Stimulated activated CD4-positive, alpha-beta T cell treated with anti-CD3 and anti-CD28 coated beads, Interleukin-12 subunit alpha, Interleukin-12 subunit beta, amount 100 ng/mL, for 24 hours (primary cell): ENCODE measurements at regions not wholly inside any gene's neighbourhood (a gene's known extent, or its start where the extent isn't known, plus 50 kb on each side); places are given as distances from the start of the nearest gene placed in this dataset.
"Not testable (repeated sequence)": the region's sequence is repeated elsewhere in the genome, so short reads cannot be mapped to it uniquely, and the experiment has no call there.

Source experiments
- DNase-seq, 2 experiments: peaks; one replicate each; pipeline ENCODE4 v3.0.0-alpha.2; 2020; ENCODE audit warnings: low read depth in 2 of 2

DNA sequence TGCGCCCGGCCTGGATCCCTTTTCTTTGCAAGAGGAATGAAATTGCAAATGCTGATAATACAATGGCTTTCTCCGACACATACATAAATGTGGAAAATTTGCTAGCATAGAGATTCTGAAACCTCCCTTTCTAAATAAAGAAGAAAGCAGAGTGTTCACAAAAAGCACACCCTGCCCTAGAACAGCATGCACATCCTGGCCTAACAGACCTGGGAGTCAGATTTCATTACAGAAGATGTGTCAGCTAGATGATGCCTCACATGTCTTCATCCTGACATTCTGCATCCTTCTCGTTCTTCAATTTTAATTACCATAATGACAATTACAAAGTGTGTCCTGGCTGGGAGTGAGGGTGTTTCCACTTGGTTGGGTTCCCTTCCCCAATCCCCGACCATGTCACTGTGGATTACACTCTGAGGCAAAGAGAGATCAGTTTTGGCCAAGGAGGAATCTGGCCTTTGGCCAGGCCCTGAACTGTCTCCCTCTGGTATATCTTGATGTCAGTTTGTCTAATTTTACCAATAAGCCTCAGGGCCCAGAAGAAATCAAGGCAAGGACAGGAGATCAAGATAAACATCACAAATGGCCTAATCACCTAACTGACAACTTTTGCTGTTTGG lies 104.9 kb upstream of the SPATA12 start:
- no peak for DNase-seq

DNA sequence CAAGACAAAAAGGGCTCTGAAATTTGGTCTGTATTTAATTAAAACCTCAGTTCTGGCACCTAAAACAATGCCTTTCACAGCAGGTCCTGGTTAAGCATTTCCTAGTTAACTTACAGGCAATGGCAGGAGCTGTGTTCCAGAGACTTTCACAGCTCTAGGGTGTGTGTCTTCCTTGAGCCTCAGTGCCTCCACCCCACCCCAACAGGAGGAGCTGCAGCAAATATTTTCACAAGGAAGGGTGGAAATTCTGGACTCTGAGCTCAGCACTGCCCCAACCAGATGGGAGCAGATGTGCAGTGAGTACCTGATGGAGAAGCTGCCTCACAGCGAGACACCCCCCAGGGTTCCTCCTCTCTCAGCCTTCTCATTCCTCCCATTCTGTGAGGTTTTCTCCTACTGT lies 106.3 kb upstream of the SPATA12 start:
- no peak for DNase-seq

DNA sequence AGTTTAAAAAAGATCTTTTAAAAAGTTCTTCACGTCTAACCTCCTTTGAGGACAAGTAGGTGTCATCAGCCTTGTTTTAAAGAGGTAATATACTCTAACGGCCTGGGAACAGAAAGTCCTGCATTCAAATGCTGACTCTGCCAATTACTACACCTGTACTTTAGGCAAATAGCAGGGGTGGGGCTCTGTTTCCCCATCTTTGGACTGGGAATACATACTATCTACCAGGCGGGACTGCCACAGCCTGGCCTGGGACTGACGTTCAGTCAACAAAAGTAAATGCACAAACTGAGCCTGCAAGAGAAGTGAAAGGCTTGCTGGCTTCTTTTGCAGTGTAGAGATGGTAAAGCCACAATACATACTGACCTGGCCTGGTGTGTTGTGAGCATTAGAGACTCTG lies 107.6 kb upstream of the SPATA12 start:
- no peak for DNase-seq

DNA sequence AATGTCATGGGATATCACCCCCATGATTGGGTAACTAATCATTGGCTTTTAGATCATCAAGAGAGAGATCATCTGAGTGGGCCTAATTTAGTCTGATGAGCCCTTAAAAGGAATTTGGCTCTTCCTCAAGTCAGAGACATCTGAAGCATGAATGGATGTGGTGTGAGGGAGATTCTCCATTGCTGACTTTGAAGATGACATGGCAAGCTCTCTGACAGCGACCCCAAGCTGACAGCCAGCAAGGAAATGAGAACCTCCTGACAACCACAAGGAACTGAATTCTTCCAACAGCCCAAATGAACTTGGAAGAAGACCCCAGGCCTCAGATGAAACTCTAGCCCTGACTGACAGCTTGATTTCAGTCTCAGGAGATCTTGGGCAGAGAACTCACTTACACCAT lies 108.4 kb upstream of the SPATA12 start:
- no peak for DNase-seq

DNA sequence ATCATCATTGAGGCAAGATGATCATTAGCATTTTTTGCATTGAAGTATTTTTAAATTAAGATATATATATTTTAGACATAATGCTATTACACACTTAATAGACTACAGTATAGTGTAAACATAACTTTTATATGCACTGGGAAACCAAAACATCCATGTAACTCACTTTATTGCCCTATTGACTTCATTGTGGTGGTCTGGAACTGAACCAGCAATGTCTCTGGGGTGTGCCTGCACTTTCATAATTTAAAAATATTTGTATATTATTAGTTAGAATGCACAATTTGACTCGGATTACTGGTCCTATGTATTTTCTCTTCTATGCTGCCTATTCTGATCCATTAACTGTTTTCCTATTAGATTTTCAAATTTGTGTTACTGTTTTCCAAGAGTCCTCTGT lies 109.1 kb upstream of the SPATA12 start:
- no peak for DNase-seq

DNA sequence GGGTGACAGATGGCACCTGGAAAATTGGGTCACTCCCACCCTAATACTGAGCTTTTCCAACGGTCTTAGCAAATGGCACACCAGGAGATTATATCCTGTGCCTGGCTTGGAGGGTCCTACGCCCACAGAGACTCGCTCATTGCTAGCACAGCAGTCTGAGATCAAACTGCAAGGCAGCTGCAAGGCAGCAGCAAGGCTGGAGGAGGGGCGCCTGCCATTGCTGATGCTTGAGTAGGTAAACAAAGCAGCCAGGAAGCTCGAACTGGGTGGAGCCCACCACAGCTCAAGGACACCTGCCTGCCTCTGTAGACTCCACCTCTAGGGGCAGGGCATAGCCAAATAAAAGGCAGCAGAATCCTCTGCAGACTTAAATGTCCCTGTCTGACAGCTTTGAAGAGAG lies 115.1 kb upstream of the SPATA12 start:
- not testable (repeated sequence) for DNase-seq

DNA sequence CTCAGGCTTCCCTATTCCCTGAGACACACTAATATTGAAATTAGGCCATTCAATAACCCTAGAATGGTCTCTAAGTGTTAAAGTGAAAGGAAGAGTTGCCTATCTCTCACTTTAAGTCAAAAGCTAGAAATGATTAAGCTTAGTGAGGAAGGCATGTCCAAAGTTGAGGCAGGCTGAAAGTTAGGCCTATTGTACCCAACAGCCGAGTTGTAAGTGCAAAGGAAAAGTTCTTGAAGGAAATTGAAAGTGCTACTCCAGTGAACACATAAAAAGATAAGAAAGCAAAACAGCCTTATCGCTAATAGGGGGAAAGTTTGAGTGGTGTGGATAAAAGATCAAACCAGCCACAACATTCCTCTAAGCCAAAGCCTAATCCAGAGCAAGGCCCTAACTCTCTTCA lies 117.9 kb upstream of the SPATA12 start:
- DNase-seq, result no peak

DNA sequence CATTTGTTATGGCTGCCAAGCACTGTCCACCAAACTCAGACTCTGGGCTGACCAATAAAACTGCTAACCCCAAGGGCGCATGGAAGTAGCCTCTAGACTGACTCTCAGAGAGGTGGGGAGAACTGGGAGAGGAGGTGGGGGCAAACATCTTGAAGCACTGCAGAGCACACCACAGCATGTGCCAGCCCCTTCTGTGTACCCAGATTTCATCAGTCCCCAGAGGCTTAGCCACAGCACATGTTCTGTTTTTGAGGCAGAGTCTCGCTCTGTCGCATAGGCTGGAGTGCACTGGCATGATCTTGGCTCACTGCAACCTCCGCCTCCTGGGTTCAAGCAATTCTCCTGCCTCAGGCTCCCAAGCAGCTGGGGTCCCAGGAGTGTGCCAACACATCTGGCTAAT lies 119.5 kb upstream of the SPATA12 start:
- DNase-seq, result no peak

DNA sequence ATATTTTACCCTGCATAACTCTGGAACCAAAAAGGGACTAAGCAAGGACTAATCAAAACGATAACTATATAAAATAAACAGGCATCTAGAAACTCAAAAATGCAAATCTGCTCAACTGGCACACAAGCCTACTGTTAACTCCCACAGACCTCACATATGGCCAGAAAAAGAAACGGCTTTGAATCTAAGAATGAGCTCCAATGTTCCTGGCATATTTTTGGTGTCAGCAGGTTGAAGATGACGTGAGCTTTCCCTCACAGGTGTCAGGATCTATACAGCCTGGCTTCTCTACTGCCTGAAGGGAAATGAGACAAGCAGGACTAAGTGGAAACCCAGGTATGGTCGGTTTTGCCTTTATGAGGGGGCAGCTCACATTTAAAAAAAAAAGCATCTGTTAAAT lies 120.1 kb upstream of the SPATA12 start:
- no peak for DNase-seq

DNA sequence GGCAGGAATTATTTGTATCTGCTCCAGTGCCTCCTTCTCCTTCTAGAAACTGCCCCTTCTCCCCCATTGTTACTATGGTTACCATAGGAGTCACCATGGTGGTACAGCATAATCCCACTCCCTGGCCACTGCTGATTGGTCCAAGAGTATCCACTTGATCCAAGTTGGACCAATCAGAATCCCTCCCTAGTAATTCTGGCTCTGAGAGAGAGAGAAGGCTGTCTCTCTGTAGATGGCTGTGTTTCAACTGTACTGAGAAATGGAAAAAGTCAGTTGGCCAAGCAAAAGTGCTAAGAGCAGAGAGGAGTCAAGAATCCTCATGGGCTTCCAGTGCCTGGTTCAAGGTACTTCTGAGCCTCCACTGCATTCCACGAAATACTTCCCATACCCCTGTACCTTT lies 120.6 kb upstream of the SPATA12 start:
- DNase-seq, result no peak

DNA sequence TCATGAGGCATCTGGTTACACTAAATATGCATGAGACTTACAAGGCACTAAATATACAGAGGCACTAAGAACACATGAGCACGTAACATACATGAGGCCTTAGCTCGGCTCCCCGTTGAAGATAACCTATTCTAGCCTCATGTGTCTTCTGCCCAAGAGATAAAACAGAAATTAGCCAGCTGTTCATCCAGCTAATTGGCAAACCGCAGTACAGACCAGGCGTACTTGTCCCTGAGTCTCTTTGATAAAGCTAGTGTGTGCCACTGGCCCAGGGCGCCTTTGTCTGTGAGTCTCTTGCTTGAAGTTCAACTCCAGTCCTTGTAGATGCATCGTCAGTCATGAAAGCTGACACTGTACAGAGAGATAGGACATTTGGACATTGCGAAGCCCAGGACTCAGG lies 121.9 kb upstream of the SPATA12 start:
- no peak for DNase-seq

DNA sequence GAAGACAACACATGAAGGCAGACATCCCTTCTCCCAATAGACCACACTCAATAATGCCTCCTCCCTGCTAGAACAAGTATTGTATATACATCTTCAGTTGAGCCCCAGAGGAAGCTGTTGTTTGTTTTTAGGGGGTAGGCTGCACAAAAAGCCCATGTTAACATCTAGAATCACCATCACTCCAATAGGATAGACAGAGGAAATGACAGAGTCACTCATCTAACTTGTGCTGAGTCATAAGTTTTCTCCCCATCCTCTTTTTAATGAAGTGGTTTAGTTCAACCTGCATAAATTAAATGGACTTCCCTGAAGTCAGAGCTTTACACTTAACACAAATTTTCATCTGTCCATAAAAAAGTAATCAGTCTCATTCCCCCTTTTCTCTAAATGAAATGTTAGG lies 122.9 kb upstream of the SPATA12 start:
- DNase-seq, result no peak

DNA sequence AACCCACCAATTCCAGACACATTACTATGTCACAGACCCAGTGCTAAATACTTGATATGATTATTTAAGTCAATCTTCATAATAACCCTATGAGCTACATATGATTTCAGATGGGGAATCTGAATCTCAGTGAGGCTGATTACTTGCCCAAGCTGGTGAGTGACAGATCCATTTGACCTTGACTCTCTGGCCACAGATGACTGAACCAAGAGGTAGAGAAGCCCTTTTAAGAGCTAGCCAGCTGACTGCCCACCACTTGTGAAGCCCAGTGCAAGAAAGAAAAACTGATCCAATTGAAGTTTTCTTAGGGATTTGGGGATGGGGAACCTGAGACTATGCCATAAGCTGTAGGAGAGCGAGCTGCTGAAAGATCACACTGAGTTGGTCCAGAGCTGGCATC lies 124.7 kb upstream of the SPATA12 start:
- DNase-seq, result no peak

DNA sequence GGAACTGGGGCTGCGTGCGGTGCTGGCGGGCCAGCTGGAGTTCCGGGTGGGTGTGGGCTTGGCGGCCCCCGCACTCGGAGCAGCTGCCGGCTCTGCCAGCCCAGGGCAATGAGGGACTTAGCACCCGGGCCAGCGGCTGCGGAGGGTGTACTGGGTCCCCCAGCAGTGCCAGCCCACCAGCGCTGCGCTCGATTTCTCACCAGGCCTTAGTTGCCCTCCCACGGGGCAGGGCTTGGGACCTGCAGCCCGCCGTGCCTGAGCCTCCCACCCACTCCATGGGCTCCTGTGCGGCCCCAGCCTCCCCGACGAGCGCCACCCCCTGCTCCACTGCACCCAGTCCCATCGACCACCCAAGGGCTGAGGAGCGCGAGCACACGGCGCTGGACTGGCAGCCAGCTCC lies 126.0 kb upstream of the SPATA12 start:
- DNase-seq, result not testable (repeated sequence)

DNA sequence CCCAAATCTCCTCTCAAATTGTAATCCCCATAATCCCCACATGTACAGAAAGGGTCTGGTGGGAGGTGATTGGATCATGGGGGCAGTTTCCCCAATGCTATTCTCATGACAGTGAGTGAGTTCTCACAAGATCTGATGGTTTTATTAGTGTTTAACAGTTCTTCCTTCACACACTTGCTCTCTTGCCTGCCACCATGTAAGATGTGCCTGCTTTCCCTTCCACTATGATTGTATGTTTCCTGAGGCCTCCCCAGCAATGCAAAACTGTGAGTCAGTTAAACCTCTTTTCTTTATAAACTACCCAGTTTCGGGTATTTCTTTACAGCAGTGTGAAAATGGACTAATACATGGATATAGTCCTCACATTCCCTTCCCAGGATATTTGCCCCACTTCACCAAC lies 126.7 kb upstream of the SPATA12 start:
- DNase-seq, result no peak

DNA sequence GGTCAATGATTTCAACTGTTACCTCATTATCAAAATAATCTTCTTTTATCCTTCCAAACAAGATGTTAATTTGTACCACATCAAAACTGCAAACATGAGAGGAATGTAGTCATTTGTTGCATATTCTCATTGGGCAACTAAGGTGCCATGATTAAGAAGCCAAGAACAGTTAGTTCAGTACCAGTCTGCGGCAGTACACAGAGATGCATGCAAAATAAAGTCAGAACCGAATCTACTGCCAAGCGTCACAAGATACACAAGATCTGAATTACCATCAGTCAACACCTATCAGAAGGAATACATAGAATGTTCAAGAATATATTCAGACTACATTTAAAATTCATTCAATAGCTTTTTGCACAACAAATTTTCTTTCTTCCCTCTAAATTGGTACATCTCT lies 127.6 kb upstream of the SPATA12 start:
- no peak for DNase-seq

DNA sequence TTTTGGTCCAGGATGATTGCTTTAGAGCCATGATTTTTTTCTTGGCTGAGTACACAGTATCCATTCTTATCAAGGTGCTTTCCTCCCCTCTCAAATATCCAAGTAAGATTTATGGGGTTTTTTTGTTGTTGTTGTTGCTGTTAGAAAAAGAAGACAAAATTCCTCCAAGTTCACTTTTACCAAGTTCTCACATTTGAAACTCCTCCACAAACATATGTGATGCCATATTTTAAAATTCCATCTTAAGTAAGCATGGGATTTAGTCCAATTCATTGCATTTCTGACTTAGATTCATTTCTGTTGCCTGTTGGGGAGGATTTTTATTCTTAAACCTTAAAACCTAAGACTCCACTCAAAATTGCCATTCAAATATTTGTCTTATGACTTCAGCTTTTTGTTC lies 128.6 kb upstream of the SPATA12 start:
- no peak for DNase-seq

DNA sequence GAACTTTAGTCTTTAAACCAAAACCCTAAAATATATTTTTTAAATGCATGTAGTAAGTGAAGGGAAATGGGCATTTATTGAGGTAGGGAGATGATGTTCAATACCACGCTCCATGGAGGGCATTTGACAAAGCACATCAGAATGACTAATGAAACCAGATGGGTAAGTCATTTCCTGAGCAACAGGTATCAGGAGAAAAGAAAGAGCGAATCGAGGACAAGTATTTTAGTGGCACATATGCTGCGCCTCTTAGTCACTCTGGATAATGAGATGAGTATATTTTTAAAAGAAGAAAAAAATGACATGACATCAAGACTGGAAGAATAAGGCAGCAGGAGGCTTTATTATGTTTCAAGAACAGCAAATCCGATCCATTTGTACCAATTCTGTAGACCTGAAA lies 129.0 kb upstream of the ARHGEF3 start:
- DNase-seq, result no peak

DNA sequence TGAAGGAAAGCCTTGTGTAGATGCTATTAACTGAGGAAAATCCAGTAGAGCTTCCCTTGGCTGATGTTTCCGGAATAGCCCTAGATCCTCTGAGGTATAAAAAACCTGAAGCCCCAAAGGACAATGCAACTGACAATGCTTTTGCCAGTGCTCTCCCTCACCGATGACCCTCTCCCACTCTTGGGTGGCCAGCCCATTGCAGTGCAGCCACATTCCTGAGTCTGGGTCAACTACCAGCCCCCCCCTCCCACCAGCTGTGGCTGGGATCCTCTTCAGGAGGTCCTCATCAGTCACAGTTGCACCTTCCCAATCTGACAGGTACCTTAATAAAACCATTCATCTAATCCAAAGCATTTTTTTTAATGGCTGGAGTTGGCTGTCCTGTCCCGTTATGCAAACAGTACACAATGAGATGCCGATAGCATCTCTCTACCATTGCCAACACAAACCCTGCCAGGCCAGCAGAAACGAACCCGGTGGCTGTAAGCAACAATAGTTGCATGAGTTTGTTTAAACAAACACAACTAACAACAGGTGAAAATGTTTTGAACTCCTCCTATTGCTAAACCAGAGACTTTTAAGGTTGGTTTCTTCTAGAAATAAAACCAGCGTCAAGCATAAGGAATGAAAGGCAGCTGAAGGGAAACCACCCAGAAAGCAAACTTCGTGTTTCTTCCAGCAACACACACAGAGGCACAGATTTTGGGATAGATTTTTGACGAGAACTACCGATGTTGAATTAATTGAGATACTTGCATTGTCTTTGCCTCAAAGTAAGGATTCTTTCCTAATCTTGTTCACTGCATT lies 128.3 kb upstream of the ARHGEF3 start:
- no peak for DNase-seq

DNA sequence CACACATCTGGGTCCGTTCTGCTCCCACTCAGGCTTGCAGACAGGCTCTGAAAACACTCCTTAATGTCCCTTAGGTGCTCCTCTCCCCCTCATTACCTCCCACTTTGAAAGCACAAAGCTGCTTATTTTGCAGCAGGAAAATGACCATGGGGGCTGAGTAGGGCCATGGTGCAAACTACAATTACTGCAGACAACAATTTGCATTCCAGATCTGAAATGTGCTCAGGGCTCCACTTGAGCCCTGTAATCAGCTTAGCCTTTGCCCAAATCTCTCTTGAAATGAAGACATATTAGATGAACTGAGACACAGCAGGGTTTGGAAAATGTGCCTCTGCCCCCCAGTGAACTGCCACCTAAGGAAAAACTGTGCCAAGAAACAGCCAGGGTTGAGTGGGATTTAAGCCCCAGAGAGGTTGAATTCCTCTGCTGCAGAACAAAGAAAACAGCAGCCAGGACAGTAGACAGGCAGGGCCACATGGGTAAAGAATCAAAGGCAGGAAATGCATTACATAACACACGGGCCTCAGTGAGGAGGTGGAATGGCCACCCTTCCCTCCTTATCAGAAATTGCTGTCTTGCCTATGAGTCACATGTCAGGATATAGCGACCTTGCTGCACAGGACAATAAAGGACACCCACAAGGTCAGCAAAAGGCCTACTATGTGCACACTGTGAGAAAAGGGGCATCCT lies 126.8 kb upstream of the ARHGEF3 start:
- DNase-seq, result no peak

DNA sequence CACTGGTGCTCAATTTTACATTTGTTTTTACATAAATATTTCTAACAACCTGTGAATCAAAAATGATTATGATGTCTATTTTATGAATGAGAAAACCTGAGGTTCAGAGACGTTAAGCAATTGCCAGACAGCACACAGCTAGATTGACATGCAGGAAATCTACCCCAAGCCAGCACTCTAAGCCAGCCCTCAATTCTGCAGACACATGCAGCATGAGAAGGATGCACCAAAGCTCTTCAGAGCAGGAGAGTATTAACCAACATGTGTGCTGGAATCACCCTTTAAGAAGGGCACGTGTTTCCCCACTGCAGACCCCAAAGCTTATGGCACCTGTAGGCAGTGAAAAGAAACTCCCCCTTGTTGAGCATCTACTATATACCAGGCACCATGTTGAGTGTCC lies 126.1 kb upstream of the ARHGEF3 start:
- DNase-seq, result no peak

DNA sequence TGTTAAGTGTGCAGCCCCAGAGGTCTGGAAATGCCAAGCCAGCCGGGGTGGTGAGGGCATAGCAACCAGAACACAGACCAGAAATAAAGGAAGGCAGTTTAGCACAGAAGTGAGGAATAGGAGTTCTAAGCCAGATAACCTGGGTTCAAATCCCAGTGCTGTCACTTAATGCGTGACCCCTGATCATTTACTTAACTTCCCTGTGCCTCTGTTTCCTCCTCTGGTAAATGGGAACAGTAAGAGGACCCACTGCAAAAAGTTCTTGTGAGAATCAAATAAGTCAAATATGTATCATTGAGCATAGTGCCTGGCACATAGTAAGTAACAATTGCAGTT lies 125.2 kb upstream of the ARHGEF3 start:
- DNase-seq, result no peak

DNA sequence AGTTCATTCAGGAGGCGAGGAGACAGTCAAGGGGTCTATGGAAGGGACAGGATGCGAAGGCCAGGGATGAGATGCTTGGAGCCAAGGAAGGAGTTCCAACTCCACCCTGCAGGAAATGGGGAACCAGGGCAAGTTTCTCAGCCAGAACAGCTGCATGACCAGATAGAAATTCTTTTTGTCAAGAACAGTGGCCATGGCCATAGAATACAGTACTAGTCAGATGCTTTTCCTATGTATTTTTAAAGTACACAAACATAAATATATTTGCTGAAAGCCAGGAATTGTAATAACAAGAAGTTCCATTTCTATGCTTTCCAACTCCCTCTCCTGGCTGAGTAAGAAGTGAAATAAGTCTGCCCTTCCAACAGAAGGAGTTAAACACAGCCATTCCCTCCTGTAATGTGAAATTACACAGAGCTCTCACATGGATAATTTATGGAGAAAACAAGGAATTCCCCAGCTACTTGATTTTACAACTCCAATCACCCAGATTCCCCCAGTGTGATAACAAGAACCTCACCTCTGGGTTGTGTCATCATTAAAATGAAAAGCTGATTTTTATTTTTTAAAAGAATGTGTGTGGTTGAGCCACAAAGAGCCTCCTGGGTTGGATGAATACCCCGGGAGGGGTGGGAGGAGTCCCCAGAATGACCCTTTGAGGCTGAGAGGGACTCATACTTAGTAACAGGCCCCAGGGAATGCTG lies 124.6 kb upstream of the ARHGEF3 start:
- DNase-seq, result no peak
